AG08395 (cell line): ENCODE measurements at regions not wholly inside any gene's neighbourhood (a gene's known extent, or its start where the extent isn't known, plus 50 kb on each side); places are given as distances from the start of the nearest gene placed in this dataset.
"Not testable (repeated sequence)": the region's sequence is repeated elsewhere in the genome, so short reads cannot be mapped to it uniquely, and the experiment has no call there.

Experiments used
- DNase-seq: peaks from one replicate; pipeline ENCODE4 v3.0.0; 2012; ENCODE audit warnings: mixed read lengths, low spot score

DNA sequence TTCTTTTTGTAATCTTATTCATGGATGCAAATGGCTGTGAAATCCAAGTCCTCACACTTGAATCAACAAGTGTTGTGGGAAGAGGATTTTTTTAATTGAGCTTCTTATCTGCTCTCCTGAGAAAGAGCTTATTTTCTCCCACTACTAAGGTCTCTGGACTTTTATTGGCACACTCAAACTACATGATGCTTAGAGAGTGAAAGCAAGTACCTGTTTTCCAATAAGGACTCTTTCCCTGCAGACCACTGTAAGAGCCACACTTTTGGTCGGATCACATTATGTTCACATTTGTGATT, 546.4 kb upstream of the ARRDC3 start:
- no peak for DNase-seq

DNA sequence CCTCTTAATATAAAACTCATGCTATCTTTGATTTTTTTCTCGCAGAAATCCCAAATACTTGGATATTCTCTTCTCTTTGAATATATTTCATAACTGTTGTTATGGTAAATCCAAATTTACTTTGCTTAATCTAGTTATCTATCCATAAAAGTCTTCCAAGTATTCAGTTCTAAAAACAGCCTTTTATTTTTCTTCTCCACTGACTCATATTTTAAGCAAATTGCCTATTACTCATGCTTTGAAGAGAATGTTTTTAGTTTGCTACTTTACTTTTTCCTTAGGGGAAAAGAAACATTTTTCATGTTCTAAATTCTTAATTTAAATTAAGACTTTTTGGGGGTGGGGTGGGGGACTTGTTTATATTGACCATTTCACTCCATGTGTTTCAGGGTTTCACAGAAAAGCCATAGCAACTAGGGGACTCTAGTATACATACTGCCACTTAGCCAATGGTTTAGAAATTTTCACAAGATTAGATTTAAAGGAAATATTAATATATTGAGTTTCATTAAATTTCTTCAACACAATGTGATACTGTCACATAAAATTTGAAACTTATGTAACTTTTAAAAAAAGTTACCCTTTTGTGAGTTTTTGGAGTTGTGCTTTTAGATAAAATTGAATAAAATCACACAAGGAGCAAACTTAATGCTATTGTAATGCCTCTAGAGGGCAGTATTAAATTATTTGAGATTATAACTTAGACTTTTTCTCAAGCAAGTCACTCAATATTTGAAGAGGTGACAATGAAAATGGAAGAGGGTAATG, 545.8 kb upstream of the ARRDC3 start:
- peak; percentile 7 for DNase-seq

DNA sequence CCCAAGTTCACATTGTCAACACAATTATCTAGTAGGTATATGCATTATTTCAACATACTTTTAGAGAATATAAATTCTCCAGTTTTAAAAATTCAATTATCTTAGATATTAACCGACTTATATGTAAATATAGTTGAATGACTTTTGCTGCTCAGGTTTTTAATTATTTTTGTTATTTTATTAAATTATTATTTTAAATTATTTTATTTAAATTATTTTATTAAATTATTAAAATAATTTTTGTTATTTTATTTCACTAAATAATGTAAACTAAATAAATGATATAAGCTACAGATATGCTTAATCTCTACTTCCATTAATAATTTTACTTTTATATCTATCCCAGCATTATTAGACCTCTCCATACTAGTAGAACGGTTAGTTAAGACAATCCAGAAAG, 544.3 kb upstream of the ARRDC3 start:
- no peak for DNase-seq

DNA sequence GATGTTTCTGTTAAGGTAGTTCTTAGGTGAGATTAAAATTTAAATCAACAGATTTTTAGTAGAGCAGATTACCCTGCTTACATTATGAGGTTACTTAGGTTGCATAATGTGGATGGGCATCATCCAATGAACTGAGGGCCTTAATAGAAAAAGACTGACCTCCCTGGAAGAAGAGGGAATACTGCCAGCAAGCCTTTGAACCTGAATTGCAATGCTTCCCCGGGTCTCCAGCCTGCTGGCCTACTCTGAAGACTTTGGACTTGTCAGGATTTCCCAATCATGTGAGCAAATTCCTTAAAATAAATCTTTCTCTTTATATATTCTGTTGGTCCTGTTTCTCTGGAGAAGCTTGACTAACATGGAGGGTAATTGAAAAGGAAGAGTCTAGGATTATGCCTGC, 542.1 kb upstream of the ARRDC3 start:
- DNase-seq, result no peak

DNA sequence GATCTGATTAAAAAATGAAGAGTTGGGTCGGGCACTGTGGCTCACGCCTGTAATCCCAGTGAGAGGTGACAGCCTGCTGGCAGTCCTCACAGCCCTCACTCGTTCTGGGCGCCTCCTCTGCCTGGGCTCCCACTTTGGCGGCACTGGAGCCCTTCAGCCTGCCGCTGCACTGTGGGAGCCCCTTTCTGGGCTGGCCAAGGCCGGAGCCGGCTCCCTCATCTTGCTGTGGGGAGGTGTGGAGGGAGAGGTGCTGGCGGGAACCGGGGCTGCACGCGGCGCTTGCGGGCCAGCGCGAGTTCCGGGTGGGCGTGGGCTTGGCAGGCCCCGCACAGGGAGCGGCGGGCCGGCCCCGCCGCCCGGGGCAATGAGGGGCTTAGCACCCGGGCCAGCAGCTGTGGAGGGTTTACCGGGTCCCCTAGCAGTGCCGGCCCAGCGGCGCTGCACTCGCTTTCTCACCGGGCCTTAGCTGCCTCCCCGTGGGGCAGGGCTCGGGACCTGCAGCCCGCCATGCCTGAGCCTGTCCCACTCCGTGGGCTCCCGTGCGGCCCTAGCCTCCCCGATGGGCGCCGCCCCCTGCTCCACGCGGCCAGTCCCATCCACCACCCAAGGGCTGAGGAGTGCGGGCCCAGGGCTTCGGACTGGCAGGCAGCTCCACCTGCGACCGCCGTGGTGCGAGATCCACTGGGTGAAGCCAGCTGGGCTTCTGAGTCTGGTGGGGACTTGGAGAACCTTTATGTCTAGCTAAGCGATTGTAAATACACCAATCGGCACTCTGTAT, 534.1 kb upstream of the ARRDC3 start:
- not testable (repeated sequence) for DNase-seq

DNA sequence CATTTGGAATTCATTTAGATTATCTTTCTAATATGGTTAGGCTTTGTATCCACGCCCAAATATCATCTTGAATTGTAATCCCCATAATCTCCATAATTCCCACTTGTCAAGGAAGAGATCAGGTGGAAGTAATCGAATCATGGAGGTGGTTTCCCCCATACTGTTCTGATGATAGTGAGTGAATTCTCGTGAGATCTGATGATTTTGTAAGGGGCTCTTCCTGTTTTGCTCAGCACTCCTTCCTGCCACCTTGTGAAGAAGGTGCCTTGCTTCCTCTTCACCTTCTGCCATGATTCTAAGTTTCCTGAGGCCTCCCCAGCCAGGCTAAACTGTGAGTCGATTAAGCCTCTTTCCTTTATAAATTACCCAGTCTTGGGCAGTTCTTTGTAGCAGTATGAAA, 527.5 kb upstream of the ARRDC3 start:
- no peak for DNase-seq

DNA sequence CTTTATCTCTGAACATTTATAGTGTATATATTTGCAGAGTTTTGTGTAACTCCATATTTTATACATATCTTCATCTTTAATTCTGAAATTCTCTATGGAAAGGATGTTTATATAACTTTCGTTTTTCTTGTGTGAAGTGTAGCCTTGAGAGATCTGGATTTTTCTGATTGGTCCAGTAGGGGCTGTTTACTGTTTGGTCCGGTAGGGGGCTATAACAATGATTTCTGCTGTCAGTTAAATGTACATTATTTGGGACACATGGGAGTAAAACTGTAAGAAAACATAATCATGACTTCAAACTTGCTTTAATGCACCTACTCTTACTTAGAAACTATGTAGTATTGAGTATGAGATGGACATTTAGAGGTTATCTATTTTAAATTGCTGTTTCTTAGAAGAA, 527.1 kb upstream of the ARRDC3 start:
- DNase-seq, result no peak

DNA sequence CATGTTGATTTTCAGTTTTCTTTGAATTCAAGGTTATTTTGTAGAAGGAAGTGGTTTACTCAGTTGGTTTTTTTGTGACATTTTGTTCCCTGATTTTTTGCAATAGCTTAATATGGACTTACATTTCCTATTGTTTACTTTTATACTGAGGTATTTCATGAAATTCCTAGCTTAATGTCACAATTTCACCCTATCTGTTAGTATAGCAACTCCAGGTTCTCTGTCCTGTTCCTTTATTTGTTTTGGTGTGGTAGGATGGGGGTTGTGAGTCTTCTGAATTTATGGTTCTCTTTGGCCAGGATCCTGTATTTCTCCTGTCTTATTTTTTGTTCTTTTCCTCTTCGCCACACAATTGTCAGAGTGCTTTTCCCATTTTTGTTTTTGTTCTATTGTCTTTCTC, 523.4 kb upstream of the ARRDC3 start:
- no peak for DNase-seq

DNA sequence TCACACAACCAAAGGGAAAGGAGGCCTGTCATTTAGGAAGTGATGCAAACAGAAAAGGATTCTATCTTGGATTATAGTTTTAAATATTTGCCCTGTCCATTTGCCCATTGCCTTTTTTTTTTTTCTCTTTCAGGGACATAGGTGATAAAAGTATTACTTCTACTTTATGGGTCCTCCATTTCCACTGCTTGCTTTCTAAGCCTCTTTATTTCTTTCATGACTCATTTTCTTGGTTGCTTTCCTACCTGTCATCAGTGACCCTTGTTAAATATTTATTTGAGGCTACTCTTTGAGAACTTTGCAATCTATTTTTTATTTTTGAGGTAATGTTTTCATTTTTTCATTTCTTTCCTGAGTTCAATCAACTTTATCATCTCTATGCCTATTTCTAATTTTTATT, 522.9 kb upstream of the ARRDC3 start:
- no peak for DNase-seq

DNA sequence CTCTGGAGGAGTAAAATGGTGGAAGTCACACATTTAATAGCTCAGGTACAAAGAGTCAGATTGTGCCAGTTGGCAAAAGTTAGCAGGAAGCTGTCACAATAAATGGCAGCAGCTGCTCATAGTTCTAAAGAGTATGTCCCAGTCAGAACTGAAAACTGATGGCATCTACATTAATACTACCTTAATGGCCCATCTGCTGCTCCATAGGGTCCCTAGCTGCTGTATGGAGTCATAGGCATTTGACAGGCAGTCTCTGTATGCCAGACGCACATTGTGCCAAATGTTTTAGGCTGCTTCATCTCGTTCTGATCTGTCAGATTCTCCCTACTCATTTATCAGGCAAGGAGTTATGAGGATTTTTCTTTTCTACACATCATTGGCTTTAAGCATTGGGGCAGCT, 515.8 kb upstream of the ARRDC3 start:
- DNase-seq, result no peak

DNA sequence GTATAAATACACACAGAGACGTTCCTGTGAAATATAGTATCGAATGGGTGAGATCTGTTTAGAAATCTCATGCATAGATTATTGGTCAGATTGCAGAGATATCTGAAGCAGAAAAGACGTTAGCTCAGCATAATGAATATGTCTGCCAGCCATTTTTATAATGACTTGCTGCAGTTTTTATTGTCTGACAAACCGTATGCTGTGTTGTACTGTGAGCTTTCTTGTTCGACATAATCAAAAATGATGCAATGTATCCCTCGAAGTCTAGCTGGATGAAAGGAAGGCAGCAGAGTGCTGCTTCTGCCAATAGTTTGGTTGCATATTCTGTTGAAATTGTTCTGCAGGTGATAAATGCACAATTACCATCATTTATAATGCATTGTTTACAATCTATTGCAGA, 514.9 kb upstream of the ARRDC3 start:
- no peak for DNase-seq

DNA sequence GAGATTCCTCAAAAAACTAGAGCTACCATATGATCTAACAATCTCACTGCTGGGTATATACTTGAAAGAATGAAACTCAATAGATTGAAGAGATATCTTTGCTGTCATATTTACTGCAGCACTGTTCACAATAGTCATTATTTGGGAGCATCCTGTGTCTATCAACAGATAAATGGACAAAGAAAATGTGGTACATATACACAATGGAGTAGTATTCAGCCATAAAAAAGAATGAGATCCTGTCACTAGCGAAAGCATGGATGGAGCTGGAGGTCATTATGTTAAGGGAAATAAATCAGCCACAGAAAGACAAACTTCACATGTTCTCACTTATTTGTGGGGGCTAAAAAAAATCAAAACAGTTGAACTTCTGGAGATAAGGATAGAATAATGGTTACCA, 505.7 kb upstream of the ARRDC3 start:
- no peak for DNase-seq

DNA sequence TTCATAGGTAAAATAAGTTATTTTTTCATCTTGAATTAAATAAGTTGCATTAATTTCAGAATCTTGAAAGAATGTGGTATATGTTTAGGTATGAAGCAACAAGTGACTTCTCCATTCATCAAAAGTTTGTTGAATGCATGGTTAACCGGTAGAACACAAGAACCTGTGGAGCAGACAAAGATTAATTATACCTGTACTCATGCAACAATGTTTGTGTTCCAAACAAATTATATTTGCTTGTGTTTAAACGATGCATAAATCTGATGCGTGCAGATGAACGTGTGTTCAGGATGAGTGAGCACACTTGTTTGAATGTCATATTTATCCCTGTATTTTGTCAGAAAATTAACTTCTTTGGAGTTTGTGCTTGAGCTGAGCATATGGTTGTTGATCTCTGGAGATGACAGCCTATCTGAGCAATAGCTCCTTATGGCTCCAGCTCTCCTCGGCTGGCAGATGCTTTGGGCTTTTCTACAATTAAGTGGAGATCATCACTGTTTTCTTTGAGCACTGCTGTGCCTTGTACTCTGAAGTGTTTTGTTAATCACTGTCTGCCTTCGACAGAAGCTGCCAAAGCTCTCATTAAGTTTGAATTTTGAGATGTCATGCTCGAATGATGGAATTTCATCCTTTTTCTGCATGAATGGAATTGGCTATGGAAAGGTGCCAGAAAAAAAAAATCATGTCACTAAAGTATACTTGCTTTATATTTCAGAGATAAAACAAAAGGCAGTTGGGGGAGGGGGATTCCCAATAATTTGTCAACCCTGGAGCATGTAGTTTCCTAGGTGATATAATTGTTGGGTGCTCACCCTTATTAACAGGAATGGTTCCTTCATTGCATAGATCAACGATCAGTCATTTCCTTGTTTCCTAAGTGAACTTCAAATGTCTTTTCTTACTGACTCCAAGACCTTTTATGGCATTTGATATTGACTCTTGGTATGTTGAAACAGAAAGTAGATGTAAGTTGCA, 502.5 kb upstream of the ARRDC3 start:
- no peak for DNase-seq

DNA sequence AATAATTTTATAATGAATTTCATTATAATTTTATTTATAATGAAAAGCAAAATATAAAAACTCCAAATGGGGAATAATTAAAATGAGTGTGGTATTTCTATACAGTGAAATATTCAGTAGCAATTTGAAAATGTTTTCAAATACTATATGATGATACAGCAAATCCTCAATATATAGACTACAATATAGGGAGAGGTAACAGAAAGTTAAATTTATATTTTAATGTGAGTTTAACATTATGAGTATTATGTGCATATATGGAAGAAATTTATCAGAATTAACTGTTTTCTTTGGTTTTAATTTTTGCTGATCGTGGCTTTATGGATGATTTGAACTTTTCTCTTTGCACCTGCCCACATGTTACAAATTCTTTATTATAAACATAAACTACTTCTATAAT, 500.9 kb upstream of the ARRDC3 start:
- DNase-seq, result no peak

DNA sequence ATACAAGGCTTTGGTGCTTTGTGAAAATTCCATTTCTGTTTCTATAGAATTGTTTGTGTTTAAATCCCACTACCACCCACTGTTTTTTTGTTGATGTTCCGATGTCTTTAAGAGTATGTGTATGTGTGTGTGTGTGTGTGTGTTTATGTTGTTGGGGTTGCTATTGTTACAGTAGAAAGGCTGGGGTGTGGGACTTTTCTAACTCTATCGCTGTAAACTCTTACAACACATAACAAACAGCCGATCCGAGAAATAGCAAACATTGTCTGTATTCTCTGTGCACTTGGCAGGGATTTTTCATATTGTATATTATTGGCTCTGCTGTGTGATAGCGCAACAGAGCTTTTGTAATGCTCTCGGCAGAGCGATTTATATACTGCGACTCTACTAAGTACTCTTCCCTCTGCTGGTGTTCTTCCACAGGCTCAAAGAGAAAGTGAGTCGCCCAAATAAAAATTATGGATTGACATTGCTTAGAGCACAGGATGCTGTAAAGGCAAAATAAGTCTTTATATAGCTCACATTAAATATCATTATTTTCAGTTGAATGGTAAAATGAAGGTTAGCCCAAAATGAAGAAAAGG, 492.2 kb upstream of the ARRDC3 start:
- no peak for DNase-seq

DNA sequence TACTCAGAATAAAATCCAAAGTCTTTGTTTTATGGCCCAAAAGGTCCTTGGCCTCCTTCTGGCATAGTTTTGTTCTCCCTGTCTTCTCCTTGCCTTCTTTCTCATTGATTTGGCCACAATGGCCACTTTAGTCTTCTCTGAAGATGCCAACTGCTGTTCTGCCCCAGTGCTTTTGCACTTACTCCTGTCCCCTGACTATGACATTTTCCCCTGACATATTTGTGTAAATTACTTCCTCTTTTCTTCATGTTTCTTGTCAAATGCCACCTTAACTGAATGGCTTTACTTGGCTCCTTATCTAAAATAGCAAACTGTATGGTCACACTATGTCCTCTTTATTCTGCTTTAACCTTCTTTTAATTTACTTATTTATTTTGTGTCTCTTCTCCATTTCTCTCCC, 484.7 kb upstream of the ARRDC3 start:
- no peak for DNase-seq

DNA sequence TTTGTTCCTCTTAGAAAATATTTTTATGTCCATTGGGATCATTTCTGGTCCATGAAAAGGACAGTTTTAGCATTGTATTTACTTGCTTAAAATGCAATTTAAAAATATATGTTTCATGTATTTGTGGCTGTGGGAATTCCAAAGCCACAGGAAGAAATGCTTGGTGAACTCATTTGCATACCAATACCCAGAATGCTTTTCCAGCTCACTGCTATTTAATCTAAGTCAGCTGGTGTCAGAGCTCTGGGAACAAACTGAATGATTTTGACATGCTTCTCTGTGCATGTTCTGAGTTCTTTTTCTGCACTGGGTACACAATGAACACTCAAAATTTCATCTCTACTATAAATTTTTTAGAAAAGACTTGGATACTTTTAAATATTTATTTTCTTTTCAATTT, 482.8 kb upstream of the ARRDC3 start:
- DNase-seq, result no peak

DNA sequence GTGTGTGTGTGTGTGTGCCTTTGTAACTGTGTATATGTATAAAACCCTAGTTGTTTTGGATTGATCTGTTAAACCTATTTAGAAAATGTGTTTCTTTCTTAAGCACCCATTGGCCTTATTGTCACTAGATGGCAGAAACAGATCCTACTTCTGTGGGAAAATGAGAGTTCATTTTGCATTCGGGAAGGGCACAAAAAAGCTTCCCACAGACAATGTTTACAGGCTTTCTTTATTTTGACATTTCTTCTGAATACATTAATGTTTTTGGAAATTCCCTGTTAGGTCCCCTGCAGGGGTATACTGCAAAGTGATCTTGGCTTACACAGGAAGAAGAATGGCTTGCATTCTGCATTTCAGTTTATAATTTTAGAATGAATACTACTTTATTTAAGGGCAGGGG, 481.8 kb upstream of the ARRDC3 start:
- no peak for DNase-seq

DNA sequence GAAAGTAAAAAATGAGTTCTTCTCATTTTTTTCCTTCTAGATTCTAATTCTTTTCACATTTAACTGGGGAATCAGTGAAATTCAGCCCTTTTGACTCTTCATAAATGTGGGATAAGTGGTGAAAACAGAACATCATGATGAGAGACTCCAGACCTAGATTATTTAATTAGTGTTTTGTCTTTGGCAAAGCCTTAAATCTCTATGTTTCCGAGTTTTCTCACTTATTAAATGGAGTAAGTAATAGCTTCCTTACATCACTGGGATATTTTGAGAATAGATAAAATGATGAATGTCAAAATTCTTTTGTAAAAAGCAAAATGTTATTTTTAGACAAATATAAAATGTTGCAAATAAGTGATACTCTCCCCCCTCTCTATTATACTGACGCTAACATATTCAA, 468.6 kb upstream of the ARRDC3 start:
- DNase-seq, result no peak

DNA sequence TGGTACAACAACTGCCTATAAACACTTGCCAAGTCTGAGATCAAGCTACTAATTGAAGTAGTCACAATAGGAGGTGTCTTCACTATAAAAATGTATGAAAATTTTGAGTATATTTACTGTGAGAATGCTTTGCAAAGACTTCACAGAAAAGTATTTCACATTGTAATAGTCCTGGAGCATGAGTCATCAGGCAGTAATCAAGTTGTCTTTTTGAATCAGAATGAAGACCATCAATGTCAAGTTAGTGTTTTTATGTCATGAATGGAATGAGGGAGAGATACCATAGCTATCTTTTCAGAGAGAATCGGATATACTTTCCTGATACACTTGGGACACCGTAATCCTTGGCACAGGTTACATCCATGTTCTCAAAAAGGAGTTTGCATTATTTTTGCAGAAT, 466.9 kb upstream of the ARRDC3 start:
- DNase-seq, result no peak

DNA sequence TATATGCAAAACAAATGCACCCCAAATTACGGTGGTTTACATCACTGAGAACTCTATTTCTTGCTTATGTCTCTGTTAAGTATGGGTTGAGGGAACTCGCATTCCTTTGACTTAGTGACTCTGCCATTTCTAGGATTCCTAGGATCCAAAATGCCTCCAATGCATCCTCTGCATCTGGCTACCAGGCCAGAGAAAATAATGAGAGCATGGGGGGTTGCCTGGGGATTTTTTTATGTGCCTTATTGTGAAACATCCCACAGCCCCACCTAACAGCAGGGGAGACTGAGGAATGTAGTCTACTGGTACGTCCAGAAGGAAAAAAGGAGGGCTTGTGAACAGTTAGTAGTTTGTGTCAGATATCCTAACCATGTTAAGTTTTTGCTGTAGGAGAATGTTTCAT, 466.0 kb upstream of the ARRDC3 start:
- no peak for DNase-seq

DNA sequence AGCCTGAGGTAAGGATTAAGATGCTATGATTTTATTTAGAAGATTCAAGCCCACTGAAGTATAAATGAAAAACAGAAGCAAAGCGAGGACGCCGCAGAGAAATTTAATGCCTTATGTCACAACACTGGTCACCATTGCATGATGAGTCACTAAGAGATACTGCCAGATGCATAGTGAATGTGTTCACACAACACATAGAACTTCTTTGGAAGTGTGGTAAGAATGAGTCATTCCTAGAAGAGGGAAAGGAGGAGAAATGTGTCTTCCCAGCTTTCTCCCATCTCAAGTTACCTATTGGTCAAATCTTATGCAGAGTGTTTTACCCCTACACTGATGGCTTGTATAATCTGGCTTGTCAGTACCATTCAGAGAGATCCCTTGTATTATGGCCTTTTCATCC, 465.3 kb upstream of the ARRDC3 start:
- DNase-seq, result no peak
